Peyer's patch (tissue), 4 donors: ENCODE measurements at regions not wholly inside any gene's neighbourhood (a gene's known extent, or its start where the extent isn't known, plus 50 kb on each side); places are given as distances from the start of the nearest gene placed in this dataset.

Experiments
- DNase-seq, 3 donors: peaks; one replicate each; pipeline ENCODE4 v3.0.0-alpha.2; 2017 to 2019
- H3K27ac ChIP-seq, 4 donors: fragments of 200-600 bp; sonication (generic); one replicate each; pipeline ENCODE4 v1.5.1; 2016 to 2019
- H3K27me3 ChIP-seq, 2 donors: fragments of 200-600 bp; sonication (generic); one replicate each; pipeline ENCODE4 v1.5.1; 2019
- H3K36me3 ChIP-seq, 3 donors: fragments of 200-600 bp; sonication (generic); one replicate each; pipeline ENCODE4 v1.5.1; 2016 to 2019
- H3K4me1 ChIP-seq, 4 donors: fragments of 200-600 bp; sonication (generic); one replicate each; pipeline ENCODE4 v1.5.1; 2016 to 2019
- H3K4me3 ChIP-seq, 4 donors: fragments of 200-600 bp; sonication (generic); 1 replicate in 3 of 4; 2 replicates in 1 of 4; pipeline ENCODE4 v1.5.1; 2016 to 2019; ENCODE audit warnings: mild to moderate bottlenecking in 1 of 4
- H3K9me3 ChIP-seq, 4 donors: fragments of 200-600 bp; sonication (generic); one replicate each; pipeline ENCODE4 v1.5.1; 2016 to 2019; ENCODE audit warnings: mild to moderate bottlenecking in 1 of 4
- POLR2A ChIP-seq, 2 donors: fragments of 450-650 bp; IDR thresholded peaks; one replicate each; pipeline ENCODE4 v1.5.1; 2017; ENCODE audit warnings: antibody characterized with exemption in 2 of 2, mild to moderate bottlenecking in 2 of 2, moderate library complexity in 2 of 2
- TF ChIP-seq, protein P1 (sequence below), 6 experiments: fragments of 450-650 bp in 4 of 6; fragments of 200-600 bp in 2 of 6; sonication (generic) in 1 of 6; IDR thresholded peaks; one replicate each; pipeline ENCODE4 v1.5.1; 2017 to 2019; ENCODE audit warnings: antibody characterized with exemption in 6 of 6, mild to moderate bottlenecking in 3 of 6, moderate library complexity in 1 of 6

- Histone ChIP-seq H3K9me3 (no peaks in the 10 kb centered on the region), H3K27me3 (no peaks in the 10 kb centered on the region), H3K27ac (no peak overlapping the region), H3K4me1 (no peaks in the 10 kb centered on the region), H3K4me3 (no peak overlapping the region), H3K36me3 (no peaks in the 10 kb centered on the region)
- no peak for DNase-seq
- TF ChIP-seq POLR2A (IDR thresholded peaks at IDR 0.05), result no peak
- TF ChIP-seq, protein P1, sequence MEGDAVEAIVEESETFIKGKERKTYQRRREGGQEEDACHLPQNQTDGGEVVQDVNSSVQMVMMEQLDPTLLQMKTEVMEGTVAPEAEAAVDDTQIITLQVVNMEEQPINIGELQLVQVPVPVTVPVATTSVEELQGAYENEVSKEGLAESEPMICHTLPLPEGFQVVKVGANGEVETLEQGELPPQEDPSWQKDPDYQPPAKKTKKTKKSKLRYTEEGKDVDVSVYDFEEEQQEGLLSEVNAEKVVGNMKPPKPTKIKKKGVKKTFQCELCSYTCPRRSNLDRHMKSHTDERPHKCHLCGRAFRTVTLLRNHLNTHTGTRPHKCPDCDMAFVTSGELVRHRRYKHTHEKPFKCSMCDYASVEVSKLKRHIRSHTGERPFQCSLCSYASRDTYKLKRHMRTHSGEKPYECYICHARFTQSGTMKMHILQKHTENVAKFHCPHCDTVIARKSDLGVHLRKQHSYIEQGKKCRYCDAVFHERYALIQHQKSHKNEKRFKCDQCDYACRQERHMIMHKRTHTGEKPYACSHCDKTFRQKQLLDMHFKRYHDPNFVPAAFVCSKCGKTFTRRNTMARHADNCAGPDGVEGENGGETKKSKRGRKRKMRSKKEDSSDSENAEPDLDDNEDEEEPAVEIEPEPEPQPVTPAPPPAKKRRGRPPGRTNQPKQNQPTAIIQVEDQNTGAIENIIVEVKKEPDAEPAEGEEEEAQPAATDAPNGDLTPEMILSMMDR (IDR thresholded peaks at IDR 0.05), result no peak
Observed at GRCh38 chr2:217462121-217462520, 540.7 kb downstream of the TNS1 start.

GRCh38 chr2:217461674-217462073 is 541.1 kb downstream of the TNS1 start:
- Histone ChIP-seq H3K36me3 (no peaks in the 10 kb centered on the region), H3K4me3 (no peak overlapping the region), H3K4me1 (no peaks in the 10 kb centered on the region), H3K9me3 (no peaks in the 10 kb centered on the region), H3K27ac (no peak overlapping the region), H3K27me3 (no peaks in the 10 kb centered on the region)
- TF ChIP-seq, protein P1 (IDR thresholded peaks at IDR 0.05), result no peak
- TF ChIP-seq POLR2A (IDR thresholded peaks at IDR 0.05), result no peak
- no peak for DNase-seq

- Histone ChIP-seq H3K9me3 (no peaks in the 10 kb centered on the region), H3K27ac (no peak overlapping the region), H3K36me3 (no peaks in the 10 kb centered on the region), H3K4me1 (no peaks in the 10 kb centered on the region), H3K27me3 (no peaks in the 10 kb centered on the region), H3K4me3 (no peak overlapping the region)
- no peak for DNase-seq
- TF ChIP-seq, protein P1 (IDR thresholded peaks at IDR 0.05), result no peak
- no peak for TF ChIP-seq POLR2A (IDR thresholded peaks at IDR 0.05)
Observed at GRCh38 chr2:217459680-217460405, 543.0 kb downstream of the TNS1 start.

DNA sequence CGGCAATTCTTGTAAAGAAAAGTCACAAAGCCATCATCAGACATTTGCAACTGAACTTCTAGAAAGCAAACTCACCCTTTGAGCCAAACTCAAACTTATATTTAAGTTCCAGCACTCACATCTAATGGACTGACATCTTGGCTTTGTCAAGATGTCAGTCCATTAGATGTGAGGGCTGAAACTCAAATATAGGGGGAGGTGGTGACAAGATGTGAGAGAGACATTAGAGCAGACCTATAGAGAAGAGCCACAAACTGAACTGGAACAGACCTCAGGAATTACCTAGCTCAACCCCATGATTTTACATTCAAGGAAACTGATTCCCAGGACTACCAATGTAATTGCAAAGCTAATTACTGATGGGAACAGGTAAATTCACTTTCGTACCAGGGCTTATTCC is 543.8 kb downstream of the TNS1 start:
- Histone ChIP-seq H3K27ac (no peak overlapping the region), H3K4me3 (no peak overlapping the region), H3K9me3 (no peaks in the 10 kb centered on the region), H3K27me3 (no peaks in the 10 kb centered on the region), H3K4me1 (no peaks in the 10 kb centered on the region), H3K36me3 (no peaks in the 10 kb centered on the region)
- no peak for TF ChIP-seq POLR2A (IDR thresholded peaks at IDR 0.05)
- TF ChIP-seq, protein P1 (IDR thresholded peaks at IDR 0.05), result no peak
- no peak for DNase-seq

GRCh38 chr2:217456016-217456415 is 546.8 kb downstream of the TNS1 start:
- Histone ChIP-seq H3K4me1 (no peaks in the 10 kb centered on the region), H3K4me3 (no peak overlapping the region), H3K27me3 (no peaks in the 10 kb centered on the region), H3K9me3 (no peaks in the 10 kb centered on the region), H3K36me3 (no peaks in the 10 kb centered on the region), H3K27ac (no peak overlapping the region)
- no peak for DNase-seq
- TF ChIP-seq, protein P1 (IDR thresholded peaks at IDR 0.05), result no peak

GRCh38 chr2:217452928-217453327 is 549.9 kb downstream of the TNS1 start:
- Histone ChIP-seq H3K9me3 (no peaks in the 10 kb centered on the region), H3K27me3 (no peaks in the 10 kb centered on the region), H3K4me3 (no peak overlapping the region), H3K36me3 (no peaks in the 10 kb centered on the region), H3K27ac (no peak overlapping the region), H3K4me1 (no peaks in the 10 kb centered on the region)
- TF ChIP-seq POLR2A (IDR thresholded peaks at IDR 0.05), result no peak
- TF ChIP-seq, protein P1 (IDR thresholded peaks at IDR 0.05), result no peak
- no peak for DNase-seq
